ENCODE measurements at regions not wholly inside any gene's neighbourhood (a gene's known extent, or its start where the extent isn't known, plus 50 kb on each side); places are given as distances from the start of the nearest gene placed in this dataset.

DNA sequence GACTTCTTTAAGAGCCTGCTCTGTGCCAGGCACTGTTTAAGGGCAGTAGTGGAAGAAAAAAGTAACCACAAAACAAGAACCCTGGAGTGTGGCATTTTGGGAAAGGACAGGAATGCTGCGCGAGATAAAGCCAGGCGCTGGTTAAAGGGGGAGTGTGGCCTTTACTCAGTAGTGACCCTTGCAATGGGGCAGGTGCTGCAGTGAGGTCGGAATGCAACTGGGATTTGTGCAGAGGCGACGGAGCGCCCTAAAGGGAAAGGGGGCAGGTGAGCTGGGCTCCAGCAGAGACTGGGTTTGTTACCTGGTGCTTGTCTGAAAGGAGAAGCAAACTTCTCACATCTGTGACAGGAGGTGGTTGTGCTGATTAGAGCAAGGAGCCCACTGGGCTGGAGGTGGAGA is 263.6 kb downstream of the ACTR3B start:
- TF ChIP-seq ZNF426 (tag by site-specific recombination; IDR thresholded peaks at IDR 0.05) (no peak), ZNF138 (tag by site-specific recombination; IDR thresholded peaks at IDR 0.05; ENCODE audit: borderline replicate concordance) (no peak), MEIS1 (CRISPR knock-in tag; IDR thresholded peaks at IDR 0.05; ENCODE audit: borderline replicate concordance) (no peak), ZNF707 (tag by site-specific recombination; IDR thresholded peaks at IDR 0.05) (no peak), ZNF155 (tag by site-specific recombination; IDR thresholded peaks at IDR 0.05) (no peak), ZBTB26 (tag by site-specific recombination; optimal IDR thresholded peaks at IDR 0.05) (no peak)
- TF ChIP-seq, protein P1, sequence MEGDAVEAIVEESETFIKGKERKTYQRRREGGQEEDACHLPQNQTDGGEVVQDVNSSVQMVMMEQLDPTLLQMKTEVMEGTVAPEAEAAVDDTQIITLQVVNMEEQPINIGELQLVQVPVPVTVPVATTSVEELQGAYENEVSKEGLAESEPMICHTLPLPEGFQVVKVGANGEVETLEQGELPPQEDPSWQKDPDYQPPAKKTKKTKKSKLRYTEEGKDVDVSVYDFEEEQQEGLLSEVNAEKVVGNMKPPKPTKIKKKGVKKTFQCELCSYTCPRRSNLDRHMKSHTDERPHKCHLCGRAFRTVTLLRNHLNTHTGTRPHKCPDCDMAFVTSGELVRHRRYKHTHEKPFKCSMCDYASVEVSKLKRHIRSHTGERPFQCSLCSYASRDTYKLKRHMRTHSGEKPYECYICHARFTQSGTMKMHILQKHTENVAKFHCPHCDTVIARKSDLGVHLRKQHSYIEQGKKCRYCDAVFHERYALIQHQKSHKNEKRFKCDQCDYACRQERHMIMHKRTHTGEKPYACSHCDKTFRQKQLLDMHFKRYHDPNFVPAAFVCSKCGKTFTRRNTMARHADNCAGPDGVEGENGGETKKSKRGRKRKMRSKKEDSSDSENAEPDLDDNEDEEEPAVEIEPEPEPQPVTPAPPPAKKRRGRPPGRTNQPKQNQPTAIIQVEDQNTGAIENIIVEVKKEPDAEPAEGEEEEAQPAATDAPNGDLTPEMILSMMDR (tag by site-specific recombination; IDR thresholded peaks at IDR 0.05): no peak
